WTC11 (cell line): ENCODE measurements at regions not wholly inside any gene's neighbourhood (a gene's known extent, or its start where the extent isn't known, plus 50 kb on each side); places are given as distances from the start of the nearest gene placed in this dataset.

Experiments used
- CREB1 ChIP-seq: sonication (generic); formaldehyde crosslinking; IDR thresholded peaks from 2 replicates; pipeline ENCODE4 v1.8.0; 2023; ENCODE audit warnings: mild to moderate bottlenecking, missing genetic modification reagents
- CTCF ChIP-seq: fragments of 200-600 bp; IDR thresholded peaks from 2 replicates; pipeline ENCODE4 v1.8.0; 2022; ENCODE audit warnings: antibody characterized with exemption
- MAX ChIP-seq: sonication (generic); formaldehyde crosslinking; IDR thresholded peaks from 2 replicates; pipeline ENCODE4 v1.8.0; 2022; ENCODE audit warnings: mild to moderate bottlenecking, missing genetic modification reagents
- NFYB ChIP-seq: sonication (generic); formaldehyde crosslinking; conservative IDR thresholded peaks from 2 replicates; pipeline ENCODE4 v1.8.0; 2022; ENCODE audit warnings: low read depth, missing genetic modification reagents
- NR1H2 ChIP-seq: sonication (generic); formaldehyde crosslinking; IDR thresholded peaks from 2 replicates; pipeline ENCODE4 v1.9.0; 2021; ENCODE audit warnings: mild to moderate bottlenecking, moderate library complexity, missing genetic modification reagents
- PRDM15 ChIP-seq: sonication (generic); formaldehyde crosslinking; IDR thresholded peaks from 2 replicates; pipeline ENCODE4 v1.8.0; 2022; ENCODE audit warnings: missing genetic modification reagents
- TEAD4 ChIP-seq: sonication (generic); formaldehyde crosslinking; IDR thresholded peaks from 2 replicates; pipeline ENCODE4 v1.8.0; 2022; ENCODE audit warnings: mild to moderate bottlenecking, missing genetic modification reagents
- ZNF121 ChIP-seq: sonication (generic); formaldehyde crosslinking; IDR thresholded peaks from 2 replicates; pipeline ENCODE4 v1.8.0; 2023; ENCODE audit warnings: missing genetic modification reagents

- no peak for TF ChIP-seq ZNF121 (CRISPR knock-in tag)
- no peak for TF ChIP-seq PRDM15
- TF ChIP-seq CREB1 = no peak
- TF ChIP-seq TEAD4 (CRISPR knock-in tag) = no peak
- TF ChIP-seq MAX (CRISPR knock-in tag) = no peak
- no peak for TF ChIP-seq NFYB
- no peak for TF ChIP-seq NR1H2 (CRISPR knock-in tag)
- TF ChIP-seq CTCF = no peak
These were observed 192.6 kb upstream of the ID2 start for GRCh38 chr2:8489221-8489620.
